CD14-positive monocyte (primary cell): ENCODE measurements at regions not wholly inside any gene's neighbourhood (a gene's known extent, or its start where the extent isn't known, plus 50 kb on each side); places are given as distances from the start of the nearest gene placed in this dataset.

Experiments used
- DNase-seq, 3 donors: peaks; one replicate each; pipeline ENCODE4 v3.0.0-alpha.2; 2011 to 2022
- H2AFZ ChIP-seq: 2 replicates; pipeline ENCODE4 v1.6.0; 2012; ENCODE audit warnings: mild to moderate bottlenecking, low read depth, low read length, inconsistent platforms; ENCODE audit not compliant: insufficient read depth, poor library complexity, severe bottlenecking
- H3K27ac ChIP-seq, 2 donors: 1 replicate in 1 of 2; 2 replicates in 1 of 2; pipeline ENCODE4 v1.5.1; 2012 to 2013; ENCODE audit warnings: low read length in 2 of 2, control low read depth in 1 of 2, inconsistent platforms in 1 of 2, low read depth in 1 of 2, mild to moderate bottlenecking in 1 of 2
- H3K27me3 ChIP-seq, 2 donors: one replicate each; pipeline versions ENCODE4 v1.6.0 to v1.6.1; 2011 to 2013; ENCODE audit warnings: low read length in 2 of 2; ENCODE audit not compliant: control insufficient read depth in 2 of 2, insufficient read depth in 2 of 2
- H3K36me3 ChIP-seq, 2 donors: replicated peaks in 1 of 2; 1 replicate in 1 of 2; 2 replicates in 1 of 2; pipeline versions ENCODE4 v1.5.1 to v1.6.1; 2012 to 2013; ENCODE audit warnings: low read length in 2 of 2, control low read depth in 1 of 2, inconsistent platforms in 1 of 2, mild to moderate bottlenecking in 1 of 2; ENCODE audit not compliant: insufficient read depth in 2 of 2, control insufficient read depth in 1 of 2
- H3K4me1 ChIP-seq, 2 donors: 1 replicate in 1 of 2; 2 replicates in 1 of 2; pipeline versions ENCODE4 v1.5.1 to v1.6.1; 2012 to 2013; ENCODE audit warnings: low read length in 2 of 2, control low read depth in 1 of 2, inconsistent platforms in 1 of 2, mild to moderate bottlenecking in 1 of 2, moderate library complexity in 1 of 2; ENCODE audit not compliant: insufficient read depth in 2 of 2, control insufficient read depth in 1 of 2
- H3K4me2 ChIP-seq: replicated peaks from 2 replicates; pipeline ENCODE3; 2012; ENCODE audit warnings: low read length, moderate library complexity, mild to moderate bottlenecking; ENCODE audit not compliant: poor library complexity, severe bottlenecking; ENCODE audit errors: extremely low read depth
- H3K4me3 ChIP-seq, 3 experiments: fragments of 200-600 bp in 1 of 3; sonication (generic) in 1 of 3; replicated peaks in 1 of 3; 1 replicate in 2 of 3; 2 replicates in 1 of 3; pipeline ENCODE4 v1.5.1; 2011 to 2013; ENCODE audit warnings: low read length in 3 of 3, mild to moderate bottlenecking in 3 of 3, control low read depth in 2 of 3, low read depth in 2 of 3, inconsistent platforms in 1 of 3, moderate library complexity in 1 of 3
- H3K79me2 ChIP-seq: 2 replicates; pipeline ENCODE4 v1.6.0; 2012; ENCODE audit warnings: mild to moderate bottlenecking, control low read depth, inconsistent platforms, low read length, moderate library complexity; ENCODE audit not compliant: insufficient read depth
- H3K9ac ChIP-seq: 2 replicates; pipeline ENCODE4 v1.6.0; 2017; ENCODE audit warnings: low read length, mild to moderate bottlenecking; ENCODE audit not compliant: insufficient read depth, poor library complexity, severe bottlenecking
- H3K9me3 ChIP-seq, 2 donors: replicated peaks in 1 of 2; 1 replicate in 1 of 2; 2 replicates in 1 of 2; pipeline versions ENCODE4 v1.5.1 to v1.6.1; 2012 to 2013; ENCODE audit warnings: low read length in 2 of 2, control low read depth in 1 of 2; ENCODE audit not compliant: control insufficient read depth in 1 of 2, insufficient read depth in 1 of 2
- H4K20me1 ChIP-seq: 2 replicates; pipeline ENCODE4 v1.6.0; 2012; ENCODE audit warnings: mild to moderate bottlenecking, low read length, control low read depth, moderate library complexity; ENCODE audit not compliant: insufficient read depth
- H3K27ac Mint-ChIP-seq, 7 donors: one replicate each; pipeline ENCODE4 v1.8.0; 2020; ENCODE audit warnings: mild to moderate bottlenecking in 7 of 7, mixed read lengths in 7 of 7, moderate library complexity in 6 of 7, inconsistent platforms in 2 of 7
- H3K27me3 Mint-ChIP-seq, 3 donors: one replicate each; pipeline ENCODE4 v1.8.0; 2021 to 2022; ENCODE audit warnings: low read depth in 3 of 3, mild to moderate bottlenecking in 3 of 3, mixed read lengths in 3 of 3, moderate library complexity in 3 of 3, inconsistent platforms in 1 of 3
- H3K36me3 Mint-ChIP-seq, 2 donors: one replicate each; pipeline ENCODE4 v1.8.0; 2020; ENCODE audit warnings: mixed read lengths in 2 of 2, inconsistent platforms in 1 of 2, mild to moderate bottlenecking in 1 of 2
- H3K4me1 Mint-ChIP-seq: one replicate; pipeline ENCODE4 v1.8.0; 2020; ENCODE audit warnings: mild to moderate bottlenecking, mixed read lengths
- H3K4me3 Mint-ChIP-seq, 2 donors: one replicate each; pipeline ENCODE4 v1.8.0; 2020; ENCODE audit warnings: mild to moderate bottlenecking in 2 of 2, mixed read lengths in 2 of 2, moderate library complexity in 1 of 2
- H3K9me3 Mint-ChIP-seq, 7 donors: one replicate each; pipeline ENCODE4 v1.8.0; 2020 to 2022; ENCODE audit warnings: mixed read lengths in 7 of 7, mild to moderate bottlenecking in 6 of 7, moderate library complexity in 6 of 7, inconsistent platforms in 2 of 7
- WGBS: methylation state at CpG from one replicate; pipeline ENCODE4 v1.1.5; 2013; ENCODE audit warnings: missing lambda C conversion rate; ENCODE audit not compliant: insufficient coverage; 5-methylcytosine and 5-hydroxymethylcytosine counted together
- intact Hi-C, 2 donors: fragments of 100-400 bp; cut with micrococcal nuclease; formaldehyde crosslinking; loops; one replicate each; pipeline versions ENCODE4 v1.15.0 to v1.15.1; 2023
- TF ChIP-seq, protein P1 (sequence below): fragments of 200-600 bp; IDR thresholded peaks from one replicate; pipeline ENCODE4 v1.8.0; 2022; ENCODE audit warnings: antibody characterized with exemption, mild to moderate bottlenecking

GRCh38 chr2:171630089-171630770 lies 57.0 kb upstream of the DYNC1I2 start:
- H3K27ac Mint-ChIP-seq: no peak overlapping the region
- no peak overlapping the region for H3K4me3 Mint-ChIP-seq
- H3K9me3 Mint-ChIP-seq: peaks cover 41 to 71% (median 55%) of the 10 kb centered on the region in 7 donors

DNA sequence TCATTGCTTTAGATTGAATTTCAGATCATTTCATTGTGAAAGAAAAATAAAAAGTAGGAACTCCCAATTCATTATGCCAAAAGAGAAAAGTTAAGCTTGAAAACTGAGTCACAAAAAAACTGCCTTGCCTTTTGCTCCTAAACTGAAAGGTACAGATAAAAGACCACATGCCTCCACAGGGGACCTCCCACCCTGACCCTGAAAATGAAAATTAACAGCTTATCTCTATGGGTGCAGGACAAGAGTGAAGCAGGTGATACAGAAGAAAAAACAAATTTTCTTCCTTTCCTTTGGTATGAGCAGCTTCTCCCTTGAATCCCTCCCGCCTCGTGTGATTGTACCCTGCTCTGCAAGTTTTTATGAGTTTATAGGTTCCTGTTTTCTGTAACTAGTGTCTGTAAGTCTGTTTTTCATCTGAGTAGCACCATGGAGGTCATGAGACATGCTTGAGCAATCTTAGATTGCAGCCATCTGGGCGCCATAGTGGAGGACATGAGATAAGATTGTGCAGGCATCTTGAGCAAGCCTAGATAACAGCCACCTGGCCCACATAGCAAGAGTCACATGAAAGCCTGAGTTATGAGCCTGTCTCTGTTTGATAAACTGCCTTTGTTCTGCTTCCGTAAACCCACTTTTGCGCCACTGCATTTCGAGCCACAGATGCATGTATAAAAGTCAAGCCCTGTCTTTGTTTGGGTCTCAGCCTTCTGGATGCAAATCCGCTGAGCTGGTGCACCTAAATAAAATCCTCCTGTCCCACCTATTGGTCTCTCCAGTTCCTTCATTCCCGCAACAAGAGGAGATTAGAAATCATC lies 56.2 kb upstream of the DYNC1I2 start:
- H3K36me3 Mint-ChIP-seq: no peaks in the 10 kb centered on the region
- H3K9me3 Mint-ChIP-seq: peaks cover 39 to 68% (median 53%) of the 10 kb centered on the region in 7 donors

More at GRCh38 chr2:171630089-171630770, 57.0 kb upstream of the DYNC1I2 start:
- H3K9me3 ChIP-seq: peaks cover 41 to 46% of the 10 kb centered on the region in 2 donors
- Mint-ChIP-seq H3K36me3 (no peaks in the 10 kb centered on the region), H3K27me3 (peaks cover 0 to 3% (median 0%) of the 10 kb centered on the region in 3 donors), H3K4me1 (no peaks in the 10 kb centered on the region)
- H3K4me3 ChIP-seq: no peak overlapping the region
- H4K20me1 ChIP-seq: no peaks in the 10 kb centered on the region
- H3K9ac ChIP-seq: no peak overlapping the region
- H3K27me3 ChIP-seq: no peaks in the 10 kb centered on the region
- H3K36me3 ChIP-seq: no peaks in the 10 kb centered on the region
- no peak overlapping the region for H3K4me2 ChIP-seq
- H3K4me1 ChIP-seq: no peaks in the 10 kb centered on the region
- no peaks in the 10 kb centered on the region for H3K79me2 ChIP-seq
- no CpG with 5 or more reads among the region's 3 CpGs for WGBS
- no peak overlapping the region for H2AFZ ChIP-seq
- intact Hi-C loops: no loop called here
- no peak overlapping the region for H3K27ac ChIP-seq
- TF ChIP-seq, protein P1, sequence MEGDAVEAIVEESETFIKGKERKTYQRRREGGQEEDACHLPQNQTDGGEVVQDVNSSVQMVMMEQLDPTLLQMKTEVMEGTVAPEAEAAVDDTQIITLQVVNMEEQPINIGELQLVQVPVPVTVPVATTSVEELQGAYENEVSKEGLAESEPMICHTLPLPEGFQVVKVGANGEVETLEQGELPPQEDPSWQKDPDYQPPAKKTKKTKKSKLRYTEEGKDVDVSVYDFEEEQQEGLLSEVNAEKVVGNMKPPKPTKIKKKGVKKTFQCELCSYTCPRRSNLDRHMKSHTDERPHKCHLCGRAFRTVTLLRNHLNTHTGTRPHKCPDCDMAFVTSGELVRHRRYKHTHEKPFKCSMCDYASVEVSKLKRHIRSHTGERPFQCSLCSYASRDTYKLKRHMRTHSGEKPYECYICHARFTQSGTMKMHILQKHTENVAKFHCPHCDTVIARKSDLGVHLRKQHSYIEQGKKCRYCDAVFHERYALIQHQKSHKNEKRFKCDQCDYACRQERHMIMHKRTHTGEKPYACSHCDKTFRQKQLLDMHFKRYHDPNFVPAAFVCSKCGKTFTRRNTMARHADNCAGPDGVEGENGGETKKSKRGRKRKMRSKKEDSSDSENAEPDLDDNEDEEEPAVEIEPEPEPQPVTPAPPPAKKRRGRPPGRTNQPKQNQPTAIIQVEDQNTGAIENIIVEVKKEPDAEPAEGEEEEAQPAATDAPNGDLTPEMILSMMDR: no peak
- DNase-seq: no peak

More for the DNA sequence above, 56.2 kb upstream of the DYNC1I2 start:
- Histone ChIP-seq H2AFZ (no peak overlapping the region), H3K27ac (no peak overlapping the region), H3K9me3 (peaks cover 41 to 46% of the 10 kb centered on the region in 2 donors), H3K4me1 (no peaks in the 10 kb centered on the region), H4K20me1 (no peaks in the 10 kb centered on the region), H3K9ac (no peak overlapping the region), H3K4me2 (no peak overlapping the region), H3K79me2 (no peaks in the 10 kb centered on the region), H3K4me3 (no peak overlapping the region), H3K27me3 (no peaks in the 10 kb centered on the region), H3K36me3 (no peaks in the 10 kb centered on the region)
- WGBS: 89% methylated on average over 6 of the region's 8 CpGs
- no peak overlapping the region for H3K27ac Mint-ChIP-seq
- H3K27me3 Mint-ChIP-seq: peaks cover 0 to 3% (median 0%) of the 10 kb centered on the region in 3 donors
- intact Hi-C loops: no loop called here
- H3K4me1 Mint-ChIP-seq: no peaks in the 10 kb centered on the region
- TF ChIP-seq, protein P1: no peak
- no peak overlapping the region for H3K4me3 Mint-ChIP-seq
- DNase-seq: no peak
